GM13976 (cell line): ENCODE measurements at regions not wholly inside any gene's neighbourhood (a gene's known extent, or its start where the extent isn't known, plus 50 kb on each side); places are given as distances from the start of the nearest gene placed in this dataset.

Source experiments
- DNase-seq: peaks from one replicate; pipeline ENCODE4 v3.0.0; 2012; ENCODE audit warnings: low spot score
- CTCF ChIP-seq: IDR thresholded peaks from 2 replicates; pipeline ENCODE4 v1.5.1; 2012; ENCODE audit warnings: borderline replicate concordance, mild to moderate bottlenecking; ENCODE audit not compliant: insufficient read depth; ENCODE audit errors: extremely low read depth, missing control alignments, control extremely low read depth
- in situ Hi-C: fragments of 300-500 bp; cut with MboI; formaldehyde crosslinking; loops from one replicate; pipeline ENCODE4 v1.12.0; 2022; ENCODE audit warnings: low sequenced_read_pairs, mixed read lengths, inconsistent platforms; ENCODE audit not compliant: unreplicated experiment

GRCh38 chr15:36370731-36371112 lies 208.7 kb upstream of the CDIN1 start:
- in situ Hi-C loops, result no loop called here
- no peak for TF ChIP-seq CTCF
- DNase-seq, result no peak

DNA sequence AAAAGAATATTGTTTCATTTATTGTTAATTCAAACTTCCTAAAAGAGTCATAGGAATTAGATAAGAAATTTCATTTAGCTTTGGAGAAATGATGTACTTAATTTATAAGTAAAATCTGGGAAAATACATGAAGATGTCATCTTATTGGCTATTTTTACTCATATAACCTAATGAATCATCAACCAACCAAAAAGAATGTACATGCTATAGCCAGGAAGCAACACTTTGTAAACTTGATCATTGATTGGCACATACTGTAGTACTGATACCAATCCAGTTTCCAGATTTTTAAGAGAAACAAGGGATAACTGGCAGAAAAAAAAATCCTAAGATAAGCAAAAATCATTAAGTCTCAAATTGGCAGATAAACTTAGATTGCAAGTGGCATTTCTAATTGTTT lies 207.9 kb upstream of the CDIN1 start:
- DNase-seq, result no peak
- in situ Hi-C loops, result no loop called here
- no peak for TF ChIP-seq CTCF

DNA sequence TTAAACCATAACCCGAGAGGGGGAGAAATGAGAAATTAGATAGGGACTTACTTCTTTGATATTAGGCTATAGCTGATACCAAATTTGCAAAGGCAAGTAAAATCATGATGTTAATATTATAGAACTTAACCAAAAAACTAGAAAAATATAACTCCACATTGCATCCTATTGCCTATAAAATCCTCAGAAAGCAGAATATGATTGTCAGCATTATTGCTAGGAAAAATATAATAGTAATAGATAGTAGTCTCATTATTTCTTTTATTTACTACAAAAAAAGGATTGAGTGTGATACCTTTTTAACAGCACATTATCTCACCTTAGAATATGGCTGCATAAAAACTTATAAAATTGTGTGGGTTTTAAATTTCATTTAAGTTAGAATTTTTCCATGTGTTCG lies 206.5 kb upstream of the CDIN1 start:
- DNase-seq, result no peak
- in situ Hi-C loops, result no loop called here
- TF ChIP-seq CTCF, result no peak

- no peak for TF ChIP-seq CTCF
- no peak for DNase-seq
Measured at GRCh38 chr15:36373550-36373949, 205.9 kb upstream of the CDIN1 start.

GRCh38 chr15:36389107-36389506 lies 190.3 kb upstream of the CDIN1 start:
- DNase-seq, result no peak
- in situ Hi-C loops, result no loop called here
- no peak for TF ChIP-seq CTCF

More at GRCh38 chr15:36373550-36373949, 205.9 kb upstream of the CDIN1 start:
- in situ Hi-C loops, result no loop called here

DNA sequence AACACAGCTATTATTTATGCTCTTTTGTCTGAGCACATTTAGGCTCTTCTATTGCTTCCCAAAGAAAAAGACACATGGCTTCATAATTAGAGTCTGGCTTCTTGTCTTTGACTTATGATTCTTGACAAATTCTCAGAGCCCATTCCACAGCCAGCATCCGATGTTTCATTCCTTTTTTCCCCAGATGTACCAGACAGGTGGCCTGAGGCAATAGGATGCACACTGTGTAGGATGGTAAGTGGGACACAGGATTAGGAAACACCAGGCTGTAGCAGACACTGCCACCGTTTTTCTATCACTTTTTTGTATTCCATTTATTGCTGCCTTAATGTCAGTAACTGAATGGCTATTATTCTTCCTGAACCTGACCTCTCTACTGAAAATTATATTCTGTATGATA lies 188.9 kb upstream of the CDIN1 start:
- TF ChIP-seq CTCF, result no peak
- no peak for DNase-seq
- in situ Hi-C loops, result no loop called here

GRCh38 chr15:36392676-36393266 lies 186.7 kb upstream of the CDIN1 start:
- in situ Hi-C loops, result no loop called here
- DNase-seq, result no peak
- no peak for TF ChIP-seq CTCF
